NCI-H1048 (cell line): ENCODE measurements at regions not wholly inside any gene's neighbourhood (a gene's known extent, or its start where the extent isn't known, plus 50 kb on each side); places are given as distances from the start of the nearest gene placed in this dataset.
"Not testable (repeated sequence)": the region's sequence is repeated elsewhere in the genome, so short reads cannot be mapped to it uniquely, and the experiment has no call there.

Experiments
- DNase-seq: peaks from one replicate; lab custom pipeline; 2025; lab: John Stamatoyannopoulos, UW

GRCh38 chr14:38405851-38406635 is 150.2 kb upstream of the CLEC14A start:
- no peak for DNase-seq

DNA sequence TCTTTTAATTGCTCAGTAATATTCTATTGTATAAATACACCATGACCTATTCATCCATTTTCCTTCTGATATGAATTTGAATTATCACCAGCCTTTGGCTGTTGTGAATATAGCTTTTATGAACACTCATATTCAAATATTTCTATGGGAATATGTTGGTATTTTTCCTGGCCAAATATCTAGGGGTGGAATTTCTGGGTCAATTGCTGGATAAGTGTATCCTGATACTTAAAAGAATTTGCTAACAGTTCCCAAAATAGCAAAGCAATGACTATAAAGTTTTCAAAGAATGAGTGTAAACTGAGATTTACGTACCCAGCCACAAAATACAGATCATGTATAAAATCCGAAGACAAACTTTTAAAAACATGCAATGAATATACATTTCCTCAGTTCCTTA is 148.7 kb upstream of the CLEC14A start:
- DNase-seq: no peak

- DNase-seq: no peak
These were observed 148.2 kb upstream of the CLEC14A start for GRCh38 chr14:38404100-38404541.

- DNase-seq: no peak
These were observed 144.9 kb upstream of the CLEC14A start for GRCh38 chr14:38400751-38401150.

GRCh38 chr14:38399652-38400051 is 143.8 kb upstream of the CLEC14A start:
- DNase-seq: no peak

GRCh38 chr14:38394767-38395166 is 138.9 kb upstream of the CLEC14A start:
- no peak for DNase-seq

DNA sequence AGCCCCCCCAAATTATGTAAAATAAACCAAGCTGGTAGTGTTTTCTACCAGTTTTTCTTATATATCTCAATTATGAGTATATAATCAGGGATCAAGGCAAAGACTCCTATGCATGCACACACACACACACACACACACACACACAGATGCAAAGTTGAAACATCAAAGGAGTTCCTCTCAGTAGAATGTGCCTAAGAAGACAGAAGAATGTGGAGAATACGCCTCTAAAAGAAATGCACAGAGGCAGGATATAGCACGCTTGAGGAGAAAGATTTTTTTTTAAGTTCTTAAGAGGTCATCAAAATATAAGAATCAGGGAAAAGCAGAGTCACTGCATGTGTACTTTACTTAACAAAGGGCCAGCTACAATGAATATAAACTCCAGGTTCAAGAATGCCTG is 138.2 kb upstream of the CLEC14A start:
- no peak for DNase-seq

DNA sequence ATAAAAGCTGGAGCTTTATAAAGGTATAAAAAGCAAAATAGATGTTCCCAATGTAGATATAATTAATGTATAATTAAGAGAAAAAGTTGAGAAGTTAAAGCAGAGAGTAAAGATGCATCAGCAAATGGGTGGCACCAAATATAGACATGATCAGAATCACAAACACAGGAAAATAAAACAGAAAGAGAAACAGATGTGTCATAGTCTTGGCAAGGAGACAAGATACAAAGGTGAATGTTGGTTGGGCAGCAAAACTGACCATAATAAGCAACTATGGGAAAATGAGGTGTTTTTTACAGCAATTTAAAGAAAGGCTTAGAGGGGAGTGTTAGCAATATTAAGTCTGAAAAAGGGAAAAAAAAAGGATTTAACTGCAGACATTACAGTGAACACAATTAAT is 135.4 kb upstream of the CLEC14A start:
- no peak for DNase-seq

DNA sequence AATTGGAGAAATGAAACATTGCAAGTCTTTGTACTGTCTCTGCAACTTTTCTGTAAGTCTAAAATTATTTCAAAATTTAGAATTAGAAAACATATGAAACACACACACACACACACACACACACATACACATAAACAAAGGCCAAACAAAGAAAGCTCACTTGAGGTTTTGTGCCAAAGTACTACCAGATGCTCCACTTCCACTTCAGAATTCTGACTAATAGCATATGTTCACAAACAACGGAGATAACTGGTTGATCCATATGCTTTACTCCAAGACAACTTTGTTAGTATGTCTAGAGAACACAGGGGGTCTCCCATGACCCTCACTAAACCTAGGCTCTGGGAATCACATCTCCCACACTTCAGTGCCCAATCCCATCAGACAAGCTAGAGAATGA is 133.8 kb upstream of the CLEC14A start:
- no peak for DNase-seq

- no peak for DNase-seq
These were observed 131.9 kb upstream of the CLEC14A start for GRCh38 chr14:38387821-38388220.

- DNase-seq: no peak
These were observed 129.9 kb upstream of the CLEC14A start for GRCh38 chr14:38385836-38386235.

GRCh38 chr14:38385343-38385742 is 129.4 kb upstream of the CLEC14A start:
- DNase-seq: no peak

- DNase-seq: no peak
These were observed 128.8 kb upstream of the CLEC14A start for GRCh38 chr14:38384741-38385140.

DNA sequence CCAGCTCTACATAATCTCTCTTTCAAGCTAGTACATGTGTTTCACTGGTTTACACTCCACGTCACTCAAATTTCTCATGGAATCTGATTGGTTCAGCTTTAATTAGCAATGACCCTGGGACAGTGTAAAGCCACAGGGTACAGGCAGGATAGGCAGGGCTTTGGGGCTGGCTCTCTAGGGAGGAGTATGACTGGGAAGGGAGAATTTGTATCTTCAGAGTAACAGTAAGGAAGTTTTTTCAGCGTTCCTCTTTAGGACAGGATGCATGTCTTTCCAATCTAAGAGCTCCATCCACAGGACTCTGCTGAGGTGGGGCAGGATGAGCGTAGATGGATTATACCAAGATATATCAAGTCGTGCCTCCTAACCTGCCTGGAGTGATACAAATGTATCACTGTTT is 112.0 kb upstream of the CLEC14A start:
- DNase-seq: no peak

DNA sequence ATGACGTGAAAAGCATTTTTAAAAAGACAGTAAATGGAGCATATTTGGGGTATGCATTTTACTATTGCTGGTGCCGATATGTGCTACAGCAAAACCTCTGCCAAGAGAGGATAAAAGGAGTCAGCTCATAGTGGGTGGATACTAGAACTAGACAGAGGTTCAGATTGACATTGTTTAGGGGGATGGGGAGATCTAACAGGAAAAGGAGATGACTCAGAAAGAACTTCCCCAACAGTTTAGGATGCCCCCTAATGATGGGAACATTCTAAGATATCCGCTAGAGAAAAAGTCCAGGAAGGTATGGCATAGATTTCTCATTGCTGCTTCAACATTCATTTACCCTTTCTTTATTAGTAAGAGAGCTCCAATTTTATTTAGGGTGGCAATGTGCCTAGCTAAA is 110.5 kb upstream of the CLEC14A start:
- DNase-seq: no peak

- DNase-seq: no peak
These were observed 107.3 kb upstream of the CLEC14A start for GRCh38 chr14:38363217-38363616.

DNA sequence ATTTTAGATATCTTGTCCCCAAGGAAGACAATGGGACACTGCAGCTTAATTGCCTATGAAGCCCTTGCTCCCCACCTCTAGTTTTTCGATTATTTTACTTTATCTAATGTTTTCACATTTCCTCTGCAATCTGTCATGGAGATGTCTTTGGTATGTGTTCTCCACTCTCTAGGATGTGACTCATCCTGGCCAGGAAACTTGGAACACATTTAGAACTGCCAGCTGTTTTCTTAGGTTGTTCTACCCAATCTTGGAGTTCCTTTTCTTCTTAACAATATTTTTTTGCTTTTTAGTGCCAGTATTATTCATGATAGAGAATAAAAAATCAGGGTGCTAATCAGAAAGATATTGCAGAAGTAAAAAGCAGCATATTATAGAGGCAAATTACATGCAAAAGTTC is 101.7 kb upstream of the CLEC14A start:
- DNase-seq: no peak

- not testable (repeated sequence) for DNase-seq
These were observed 99.6 kb upstream of the CLEC14A start for GRCh38 chr14:38355473-38355872.

- no peak for DNase-seq
These were observed 94.2 kb upstream of the CLEC14A start for GRCh38 chr14:38350102-38350501.

DNA sequence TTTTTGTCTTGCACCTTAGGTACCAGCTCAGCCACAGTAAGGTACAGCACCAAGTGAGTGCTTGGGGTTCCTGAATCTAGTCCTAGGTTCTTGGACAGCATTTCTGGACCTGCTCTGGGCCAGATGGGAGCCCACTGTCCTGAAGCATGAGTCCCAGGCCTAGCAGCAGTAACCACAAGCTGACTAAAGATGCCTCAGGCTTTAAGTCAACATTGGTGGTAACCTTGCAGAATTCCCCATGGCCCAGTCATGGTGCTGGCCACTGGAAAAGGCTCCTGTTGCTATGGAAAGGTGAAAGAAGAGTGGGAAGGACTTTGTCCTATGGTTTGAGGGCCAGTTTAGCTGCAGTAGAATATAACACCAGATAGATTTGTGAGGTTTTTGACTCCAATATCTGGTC is 86.9 kb upstream of the CLEC14A start:
- no peak for DNase-seq

DNA sequence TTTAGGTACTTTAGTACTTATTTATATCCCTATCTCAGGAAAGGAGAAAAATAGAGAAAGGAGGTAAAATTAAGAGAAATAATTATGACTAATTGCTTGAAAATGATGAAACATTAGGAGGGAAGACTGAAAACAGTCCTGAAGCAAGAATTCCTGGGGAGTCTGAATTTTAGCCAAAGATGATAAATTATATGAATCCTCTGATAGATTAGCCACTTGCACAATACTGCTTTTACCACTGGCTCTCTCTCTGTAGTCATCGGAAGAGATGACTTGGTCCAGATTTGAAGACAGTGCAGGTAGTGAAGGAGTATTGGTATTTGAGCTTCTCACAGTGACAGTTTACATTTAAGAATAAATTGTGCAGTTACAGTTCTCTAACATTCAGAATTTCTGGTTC is 83.8 kb upstream of the CLEC14A start:
- no peak for DNase-seq

- DNase-seq: no peak
These were observed 80.4 kb upstream of the CLEC14A start for GRCh38 chr14:38336298-38336697.

GRCh38 chr14:38330275-38330674 is 74.4 kb upstream of the CLEC14A start:
- DNase-seq: no peak

DNA sequence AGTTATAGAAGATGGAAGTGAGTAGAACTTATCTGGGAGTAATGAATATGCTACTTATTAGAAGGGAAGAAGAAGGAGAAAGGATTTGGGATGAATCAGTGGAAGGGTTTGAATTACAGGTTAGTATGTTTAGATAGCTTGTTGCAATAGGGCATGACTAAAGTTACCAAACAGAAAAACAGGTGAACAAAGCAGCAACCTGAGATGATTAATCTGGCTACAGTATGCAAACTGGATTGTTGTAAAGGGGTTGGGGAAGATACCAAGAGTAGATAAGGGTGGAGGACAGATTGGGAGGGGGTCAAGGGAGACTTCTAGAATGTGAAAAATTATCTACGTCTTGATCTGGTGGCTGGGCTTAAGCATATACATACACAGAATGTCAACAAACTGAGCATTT is 73.4 kb upstream of the CLEC14A start:
- DNase-seq: no peak
